ENCODE measurements at regions not wholly inside any gene's neighbourhood (a gene's known extent, or its start where the extent isn't known, plus 50 kb on each side); places are given as distances from the start of the nearest gene placed in this dataset.

DNA sequence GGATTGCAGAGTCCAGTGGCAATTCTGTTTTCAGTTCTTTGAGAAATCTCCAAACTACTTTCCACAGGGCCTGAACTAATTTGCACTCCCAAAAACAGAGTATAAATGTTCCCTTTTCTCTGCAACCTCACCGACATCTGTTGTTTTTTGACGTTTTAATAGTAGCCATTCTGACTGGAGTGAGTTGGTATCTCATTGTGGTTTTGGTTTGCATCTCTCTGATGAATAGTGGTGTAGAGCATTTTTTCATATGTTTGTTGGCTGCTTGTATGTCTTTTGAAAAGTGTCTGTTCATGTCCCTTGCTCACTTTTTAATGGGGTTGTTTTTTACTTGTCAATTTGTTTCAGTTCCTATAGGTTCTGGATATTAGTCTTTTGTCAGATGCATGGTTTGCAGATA is 72.6 kb downstream of the PALM2AKAP2 start:
- peaks cover 20% of the 10 kb centered on the region for H3K4me1 Mint-ChIP-seq

DNA sequence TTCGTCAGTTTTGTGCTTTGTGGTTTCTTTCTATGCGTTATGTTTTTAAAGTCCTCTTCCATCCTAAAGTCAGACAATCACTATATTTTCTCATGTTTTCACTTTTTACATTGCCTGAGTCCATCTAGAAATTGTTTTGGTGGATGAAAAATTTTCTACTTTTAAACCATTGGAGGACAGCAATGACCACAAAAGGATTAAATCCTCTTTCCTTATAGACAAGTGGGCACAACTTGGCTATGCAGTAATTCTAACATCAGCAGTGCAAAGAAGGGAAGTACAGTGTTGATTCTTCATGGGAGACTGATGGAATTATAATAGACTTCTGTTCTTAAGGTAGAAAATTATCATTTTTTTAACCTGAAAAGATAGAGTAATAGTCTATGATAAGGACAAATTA is 75.5 kb downstream of the PALM2AKAP2 start:
- Mint-ChIP-seq H3K27me3 (ENCODE audit: low read depth) (peaks cover 4% of the 10 kb centered on the region), H3K4me3 (no peak overlapping the region), H3K27ac (no peak overlapping the region), H3K4me1 (peaks cover 34% of the 10 kb centered on the region), H3K36me3 (ENCODE audit: low read depth) (no peaks in the 10 kb centered on the region), H3K9me3 (no peaks in the 10 kb centered on the region)
- TF ChIP-seq, protein P1, sequence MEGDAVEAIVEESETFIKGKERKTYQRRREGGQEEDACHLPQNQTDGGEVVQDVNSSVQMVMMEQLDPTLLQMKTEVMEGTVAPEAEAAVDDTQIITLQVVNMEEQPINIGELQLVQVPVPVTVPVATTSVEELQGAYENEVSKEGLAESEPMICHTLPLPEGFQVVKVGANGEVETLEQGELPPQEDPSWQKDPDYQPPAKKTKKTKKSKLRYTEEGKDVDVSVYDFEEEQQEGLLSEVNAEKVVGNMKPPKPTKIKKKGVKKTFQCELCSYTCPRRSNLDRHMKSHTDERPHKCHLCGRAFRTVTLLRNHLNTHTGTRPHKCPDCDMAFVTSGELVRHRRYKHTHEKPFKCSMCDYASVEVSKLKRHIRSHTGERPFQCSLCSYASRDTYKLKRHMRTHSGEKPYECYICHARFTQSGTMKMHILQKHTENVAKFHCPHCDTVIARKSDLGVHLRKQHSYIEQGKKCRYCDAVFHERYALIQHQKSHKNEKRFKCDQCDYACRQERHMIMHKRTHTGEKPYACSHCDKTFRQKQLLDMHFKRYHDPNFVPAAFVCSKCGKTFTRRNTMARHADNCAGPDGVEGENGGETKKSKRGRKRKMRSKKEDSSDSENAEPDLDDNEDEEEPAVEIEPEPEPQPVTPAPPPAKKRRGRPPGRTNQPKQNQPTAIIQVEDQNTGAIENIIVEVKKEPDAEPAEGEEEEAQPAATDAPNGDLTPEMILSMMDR (IDR thresholded peaks at IDR 0.05; ENCODE audit: unreplicated experiment in 3 of 3) = no peak

More for the DNA sequence above, 72.6 kb downstream of the PALM2AKAP2 start:
- Mint-ChIP-seq H3K4me3 (no peak overlapping the region), H3K27ac (no peak overlapping the region), H3K27me3 (ENCODE audit: low read depth) (peaks cover 4% of the 10 kb centered on the region), H3K9me3 (peaks cover 2% of the 10 kb centered on the region), H3K36me3 (ENCODE audit: low read depth) (no peaks in the 10 kb centered on the region)
- TF ChIP-seq, protein P1 (IDR thresholded peaks at IDR 0.05; ENCODE audit: unreplicated experiment in 3 of 3) = no peak

DNA sequence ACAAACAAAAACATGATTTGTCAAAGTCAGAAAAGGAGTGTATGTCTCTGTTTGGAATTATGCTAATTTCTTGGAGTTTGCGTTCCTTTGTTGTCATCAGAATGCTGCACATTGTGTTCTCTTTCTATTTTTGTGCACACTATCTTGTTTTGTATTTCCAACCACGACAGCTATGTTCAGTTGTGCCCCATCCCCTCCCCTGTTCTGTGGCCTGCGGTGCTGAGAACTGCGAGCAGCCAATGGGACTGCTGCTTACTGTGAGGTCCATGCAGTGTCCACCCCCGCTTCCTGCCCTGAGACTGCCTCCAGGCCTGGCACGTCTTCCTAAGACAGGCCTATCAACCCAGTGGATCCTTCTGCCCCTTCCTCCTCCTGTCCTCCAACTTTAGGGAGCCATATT is 76.8 kb downstream of the PALM2AKAP2 start:
- H3K27ac Mint-ChIP-seq = peak overlapping the region in 1 of 3 experiments; percentile 40
- H3K9me3 Mint-ChIP-seq = no peaks in the 10 kb centered on the region
- no peaks in the 10 kb centered on the region for H3K36me3 Mint-ChIP-seq (ENCODE audit: low read depth)
- TF ChIP-seq, protein P1 (IDR thresholded peaks at IDR 0.05; ENCODE audit: unreplicated experiment in 3 of 3) = no peak
- no peak overlapping the region for H3K4me3 Mint-ChIP-seq
- H3K4me1 Mint-ChIP-seq = peaks cover 34% of the 10 kb centered on the region
- peaks cover 4% of the 10 kb centered on the region for H3K27me3 Mint-ChIP-seq (ENCODE audit: low read depth)

DNA sequence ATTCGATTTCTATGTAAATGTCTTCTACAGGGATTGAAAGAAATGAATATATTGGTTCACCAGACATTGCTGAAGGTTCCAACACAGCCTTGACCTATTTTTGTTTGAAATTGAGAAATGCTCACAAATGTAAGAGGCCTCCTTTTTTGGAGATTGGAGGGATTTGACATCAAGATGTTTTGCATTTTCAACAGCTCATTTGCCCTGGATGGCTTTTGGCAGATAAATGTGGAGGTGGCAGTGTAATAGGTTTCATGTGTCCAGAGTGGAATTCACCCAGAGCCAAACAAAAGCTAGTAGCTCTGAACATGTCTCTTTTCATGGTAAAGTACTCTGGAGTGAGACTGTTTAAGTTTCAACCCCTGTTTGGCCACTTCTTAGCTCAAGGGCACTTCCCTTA is 77.3 kb downstream of the PALM2AKAP2 start:
- Mint-ChIP-seq H3K4me1 (peaks cover 34% of the 10 kb centered on the region), H3K36me3 (ENCODE audit: low read depth) (no peaks in the 10 kb centered on the region), H3K27ac (no peak overlapping the region), H3K27me3 (ENCODE audit: low read depth) (peaks cover 4% of the 10 kb centered on the region), H3K9me3 (no peaks in the 10 kb centered on the region), H3K4me3 (no peak overlapping the region)
- TF ChIP-seq, protein P1 (IDR thresholded peaks at IDR 0.05; ENCODE audit: unreplicated experiment in 3 of 3) = no peak

DNA sequence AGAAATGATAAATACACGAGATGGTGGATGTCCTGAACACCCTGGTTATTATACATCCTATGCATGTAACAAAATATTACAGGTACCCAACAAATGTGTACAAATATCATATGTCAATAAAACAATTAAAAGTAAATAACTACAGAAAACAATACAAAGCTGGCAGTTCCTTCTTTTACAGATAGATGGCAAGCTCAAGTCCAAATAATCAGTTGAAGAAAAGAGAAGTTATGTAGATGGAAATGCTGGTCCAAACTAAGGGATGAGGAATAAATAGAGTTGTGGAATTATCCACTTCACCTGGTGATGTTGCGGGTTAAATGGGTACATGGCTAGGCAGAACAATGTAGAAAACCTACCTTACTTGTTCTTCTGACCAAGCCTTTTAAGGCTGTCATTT is 79.4 kb downstream of the PALM2AKAP2 start:
- Mint-ChIP-seq H3K4me3 (no peak overlapping the region), H3K4me1 (peaks cover 40% of the 10 kb centered on the region), H3K9me3 (peaks cover 2% of the 10 kb centered on the region), H3K27me3 (ENCODE audit: low read depth) (no peaks in the 10 kb centered on the region), H3K27ac (no peak overlapping the region), H3K36me3 (ENCODE audit: low read depth) (no peaks in the 10 kb centered on the region)
- TF ChIP-seq, protein P1 (IDR thresholded peaks at IDR 0.05; ENCODE audit: unreplicated experiment in 3 of 3) = peak in 1 of 3 experiments; percentile 27

DNA sequence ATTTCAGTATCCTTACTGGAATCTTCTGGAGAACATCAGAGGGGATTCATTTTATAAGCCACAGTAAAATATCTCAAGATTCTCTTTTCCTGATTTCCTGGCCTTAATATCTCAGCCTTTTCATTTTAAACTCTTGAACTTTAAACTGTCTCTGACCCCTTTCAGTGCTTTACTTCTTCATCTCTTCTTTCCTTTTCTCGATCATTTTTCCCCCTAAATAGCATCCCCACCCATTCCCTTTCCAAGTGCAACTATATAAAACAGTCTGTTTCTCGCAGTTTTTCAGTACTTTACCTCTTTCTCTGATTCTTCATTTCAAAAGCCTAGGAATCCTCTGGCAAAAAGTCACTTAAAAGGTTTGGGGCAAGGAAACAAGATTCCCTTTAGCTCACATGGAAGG is 80.5 kb downstream of the PALM2AKAP2 start:
- Mint-ChIP-seq H3K27me3 (ENCODE audit: low read depth) (no peaks in the 10 kb centered on the region), H3K4me1 (peaks cover 37% of the 10 kb centered on the region), H3K4me3 (no peak overlapping the region), H3K36me3 (ENCODE audit: low read depth) (no peaks in the 10 kb centered on the region), H3K27ac (peak overlapping the region in 1 of 3 experiments; percentile 7), H3K9me3 (peaks cover 2% of the 10 kb centered on the region)
- TF ChIP-seq, protein P1 (IDR thresholded peaks at IDR 0.05; ENCODE audit: unreplicated experiment in 3 of 3) = no peak
